H9 (cell line): ENCODE measurements at regions not wholly inside any gene's neighbourhood (a gene's known extent, or its start where the extent isn't known, plus 50 kb on each side); places are given as distances from the start of the nearest gene placed in this dataset.

Experiments used
- DNase-seq: peaks from one replicate; pipeline ENCODE4 v3.0.0-alpha.2; 2017
- H2AFZ ChIP-seq: one replicate; pipeline ENCODE4 v1.6.1; 2013; ENCODE audit warnings: mild to moderate bottlenecking, low read length, control low read depth, moderate library complexity
- H2AK5ac ChIP-seq: 2 replicates; pipeline ENCODE4 v1.6.1; 2013; ENCODE audit warnings: low read length, control low read depth, mixed read lengths; ENCODE audit not compliant: insufficient read length
- H2BK120ac ChIP-seq: one replicate; pipeline ENCODE4 v1.6.1; 2013; ENCODE audit warnings: low read depth, mild to moderate bottlenecking, low read length, control low read depth, inconsistent platforms; ENCODE audit not compliant: poor library complexity, severe bottlenecking
- H2BK12ac ChIP-seq: 2 replicates; pipeline ENCODE4 v1.6.1; 2013; ENCODE audit warnings: low read length, control low read depth, mixed read lengths, low read depth; ENCODE audit not compliant: insufficient read length
- H2BK15ac ChIP-seq: 2 replicates; pipeline ENCODE4 v1.6.1; 2013; ENCODE audit warnings: low read depth, low read length, control low read depth
- H2BK20ac ChIP-seq: one replicate; pipeline ENCODE4 v1.6.1; 2013; ENCODE audit warnings: low read depth, mild to moderate bottlenecking, low read length, control low read depth, inconsistent platforms; ENCODE audit not compliant: poor library complexity, severe bottlenecking
- H2BK5ac ChIP-seq: 2 replicates; pipeline ENCODE4 v1.6.1; 2013; ENCODE audit warnings: low read length, control low read depth, mixed read lengths; ENCODE audit not compliant: insufficient read length
- H3K14ac ChIP-seq: 2 replicates; pipeline ENCODE4 v1.6.1; 2013; ENCODE audit warnings: low read length, control low read depth; ENCODE audit not compliant: insufficient read depth
- H3K18ac ChIP-seq: 2 replicates; pipeline ENCODE4 v1.6.1; 2013; ENCODE audit warnings: low read depth, mild to moderate bottlenecking, mixed read lengths, low read length, control low read depth; ENCODE audit not compliant: insufficient read length
- H3K23ac ChIP-seq: 2 replicates; pipeline ENCODE4 v1.6.1; 2013; ENCODE audit warnings: low read length, control low read depth, mixed read lengths, low read depth; ENCODE audit not compliant: insufficient read length
- H3K23me2 ChIP-seq: 2 replicates; pipeline ENCODE4 v1.6.1; 2013; ENCODE audit warnings: low read depth, mild to moderate bottlenecking, mixed read lengths, low read length, control low read depth; ENCODE audit not compliant: insufficient read length, poor library complexity, severe bottlenecking
- H3K27ac ChIP-seq: 2 replicates; pipeline ENCODE4 v1.5.1; 2013; ENCODE audit warnings: low read length, control low read depth, mixed read lengths, low read depth; ENCODE audit not compliant: insufficient read length
- H3K27me3 ChIP-seq: 2 replicates; pipeline ENCODE4 v1.6.1; 2013; ENCODE audit warnings: low read length, control low read depth, inconsistent platforms; ENCODE audit not compliant: insufficient read depth
- H3K4ac ChIP-seq: 2 replicates; pipeline ENCODE4 v1.6.1; 2013; ENCODE audit warnings: low read depth, mild to moderate bottlenecking, control low read depth, inconsistent platforms, low read length, moderate library complexity
- H3K4me1 ChIP-seq: 2 replicates; pipeline ENCODE4 v1.6.1; 2013; ENCODE audit warnings: low read length, control low read depth, inconsistent platforms; ENCODE audit not compliant: insufficient read depth
- H3K4me2 ChIP-seq: 2 replicates; pipeline ENCODE4 v1.6.1; 2013; ENCODE audit warnings: low read length, control low read depth, mixed read lengths; ENCODE audit not compliant: insufficient read length, insufficient read depth
- H3K56ac ChIP-seq: 2 replicates; pipeline ENCODE4 v1.6.1; 2013; ENCODE audit warnings: low read depth, mild to moderate bottlenecking, mixed read lengths, low read length, control low read depth; ENCODE audit not compliant: insufficient read length
- H3K79me1 ChIP-seq: 2 replicates; pipeline ENCODE4 v1.6.1; 2013; ENCODE audit warnings: low read depth, mild to moderate bottlenecking, moderate library complexity, low read length, control low read depth, inconsistent platforms; ENCODE audit not compliant: insufficient read depth, poor library complexity, severe bottlenecking
- H3K79me2 ChIP-seq: 2 replicates; pipeline ENCODE4 v1.6.1; 2013; ENCODE audit warnings: low read length, control low read depth, inconsistent platforms; ENCODE audit not compliant: insufficient read depth
- H3K9ac ChIP-seq: 2 replicates; pipeline ENCODE4 v1.6.1; 2013; ENCODE audit warnings: low read length, control low read depth, mixed read lengths; ENCODE audit not compliant: insufficient read length; ENCODE audit errors: extremely low read depth
- H3K9me3 ChIP-seq: one replicate; pipeline ENCODE4 v1.6.1; 2013; ENCODE audit warnings: low read depth, low read length, inconsistent platforms; ENCODE audit not compliant: control insufficient read depth
- H3T11ph ChIP-seq: one replicate; pipeline ENCODE4 v1.6.1; 2013; ENCODE audit warnings: mild to moderate bottlenecking, low read length, control low read depth, inconsistent platforms
- H4K20me1 ChIP-seq: one replicate; pipeline ENCODE4 v1.6.1; 2013; ENCODE audit not compliant: control insufficient read depth, insufficient read length, insufficient read depth
- H4K5ac ChIP-seq: 2 replicates; pipeline ENCODE4 v1.6.1; 2013; ENCODE audit warnings: low read depth, mild to moderate bottlenecking, mixed read lengths, low read length, control low read depth; ENCODE audit not compliant: insufficient read length
- H4K8ac ChIP-seq: replicated peaks from 2 replicates; pipeline ENCODE4 v1.6.1; 2013; ENCODE audit warnings: low read length, control low read depth, mixed read lengths, low read depth; ENCODE audit not compliant: insufficient read length
- H4K91ac ChIP-seq: 2 replicates; pipeline ENCODE4 v1.6.1; 2013; ENCODE audit warnings: low read depth, mild to moderate bottlenecking, moderate library complexity, mixed read lengths, low read length, control low read depth; ENCODE audit not compliant: insufficient read length
- H3K27ac Mint-ChIP-seq, 3 experiments: 2 replicates in 2 of 3; 3 replicates in 1 of 3; pipeline ENCODE4 v1.8.0; 2020 to 2021; ENCODE audit warnings: mixed read lengths in 3 of 3, mild to moderate bottlenecking in 1 of 3, moderate library complexity in 1 of 3
- H3K27me3 Mint-ChIP-seq: 2 replicates; pipeline ENCODE4 v1.8.0; 2021; ENCODE audit warnings: low read depth, mild to moderate bottlenecking, moderate library complexity, mixed read lengths
- H3K36me3 Mint-ChIP-seq, 3 experiments: 2 replicates in 2 of 3; 3 replicates in 1 of 3; pipeline ENCODE4 v1.8.0; 2020 to 2021; ENCODE audit warnings: low read depth in 3 of 3, mixed read lengths in 3 of 3; ENCODE audit not compliant: insufficient read depth in 1 of 3
- H3K4me1 Mint-ChIP-seq, 2 experiments: 2 replicates each; pipeline ENCODE4 v1.8.0; 2020; ENCODE audit warnings: mixed read lengths in 2 of 2
- H3K4me3 Mint-ChIP-seq, 2 experiments: 2 replicates in 1 of 2; 3 replicates in 1 of 2; pipeline ENCODE4 v1.8.0; 2020 to 2021; ENCODE audit warnings: mild to moderate bottlenecking in 2 of 2, mixed read lengths in 2 of 2, moderate library complexity in 1 of 2
- H3K9me3 Mint-ChIP-seq, 2 experiments: 2 replicates in 1 of 2; 3 replicates in 1 of 2; pipeline ENCODE4 v1.8.0; 2020; ENCODE audit warnings: mild to moderate bottlenecking in 2 of 2, mixed read lengths in 2 of 2, moderate library complexity in 1 of 2
- CTCF ChIP-seq: fragments of 200-600 bp; sonication (generic); conservative IDR thresholded peaks from 3 replicates; pipeline ENCODE4 v1.8.0; 2021; ENCODE audit warnings: antibody characterized with exemption, mild to moderate bottlenecking
- WGBS: extraction: QIAGEN DNeasy Blood & Tissue Kit; methylation state at CpG from one replicate; pipeline ENCODE4 v1.1.7; 2013; ENCODE audit warnings: missing lambda C conversion rate, low lambda C conversion rate, mixed read lengths; ENCODE audit not compliant: insufficient read length; ENCODE audit errors: extremely low coverage; 5-methylcytosine and 5-hydroxymethylcytosine counted together

GRCh38 chr4:107497054-107497453 lies 223.0 kb downstream of the PAPSS1 start:
- no peak overlapping the region for H3K9ac ChIP-seq
- H3T11ph ChIP-seq, result no peak overlapping the region
- H3K4me2 ChIP-seq, result no peak overlapping the region
- H2BK12ac ChIP-seq, result no peak overlapping the region
- H3K27ac ChIP-seq, result no peak overlapping the region
- no peak overlapping the region for H3K4me3 Mint-ChIP-seq
- no peak overlapping the region for H2AFZ ChIP-seq
- peaks cover 10 to 14% of the 10 kb centered on the region in 2 experiments for H3K4me1 Mint-ChIP-seq
- no peak overlapping the region for H4K5ac ChIP-seq
- H3K56ac ChIP-seq, result no peak overlapping the region
- no peaks in the 10 kb centered on the region; a peak in 1 of 7 replicates for H3K36me3 Mint-ChIP-seq
- no peaks in the 10 kb centered on the region for H4K20me1 ChIP-seq
- DNase-seq, result no peak
- H3K79me2 ChIP-seq, result no peaks in the 10 kb centered on the region
- no peaks in the 10 kb centered on the region for H3K9me3 ChIP-seq
- H3K18ac ChIP-seq, result no peak overlapping the region
- H3K9me3 Mint-ChIP-seq, result no peaks in the 10 kb centered on the region
- H2AK5ac ChIP-seq, result no peak overlapping the region
- no peaks in the 10 kb centered on the region for H3K23me2 ChIP-seq
- H3K27me3 Mint-ChIP-seq, result no peaks in the 10 kb centered on the region
- H2BK15ac ChIP-seq, result no peak overlapping the region
- H3K27ac Mint-ChIP-seq, result no peak overlapping the region
- no peak overlapping the region for H2BK20ac ChIP-seq
- no peaks in the 10 kb centered on the region for H3K79me1 ChIP-seq
- H3K23ac ChIP-seq, result no peak overlapping the region
- no peak overlapping the region for H4K8ac ChIP-seq
- WGBS, result no CpG with 5 or more reads among the region's 2 CpGs
- no peak overlapping the region for H2BK120ac ChIP-seq
- no peak overlapping the region for H3K4ac ChIP-seq
- H3K27me3 ChIP-seq, result no peaks in the 10 kb centered on the region
- TF ChIP-seq CTCF, result no peak
- no peaks in the 10 kb centered on the region; the same call in 1 of the 2 replicates for H3K4me1 ChIP-seq
- H3K14ac ChIP-seq, result no peak overlapping the region
- H2BK5ac ChIP-seq, result no peak overlapping the region
- H4K91ac ChIP-seq, result no peak overlapping the region
